GM13977 (cell line): ENCODE measurements at regions not wholly inside any gene's neighbourhood (a gene's known extent, or its start where the extent isn't known, plus 50 kb on each side); places are given as distances from the start of the nearest gene placed in this dataset.

Source experiments
- DNase-seq: peaks from one replicate; pipeline ENCODE4 v3.0.0; 2012; ENCODE audit warnings: low spot score
- in situ Hi-C: fragments of 300-500 bp; cut with MboI; formaldehyde crosslinking; loops from one replicate; pipeline ENCODE4 v1.12.0; 2022; ENCODE audit warnings: low sequenced_read_pairs, low pct_unique_long_range_greater_than_20kb, mixed read lengths, inconsistent platforms; ENCODE audit not compliant: unreplicated experiment
- TF ChIP-seq, protein P1 (sequence below): IDR thresholded peaks from 2 replicates; pipeline ENCODE4 v1.5.1; 2012; ENCODE audit warnings: mild to moderate bottlenecking, control low read depth; ENCODE audit not compliant: insufficient read depth; ENCODE audit errors: extremely low read depth, missing control alignments

- no peak for DNase-seq
- TF ChIP-seq, protein P1, sequence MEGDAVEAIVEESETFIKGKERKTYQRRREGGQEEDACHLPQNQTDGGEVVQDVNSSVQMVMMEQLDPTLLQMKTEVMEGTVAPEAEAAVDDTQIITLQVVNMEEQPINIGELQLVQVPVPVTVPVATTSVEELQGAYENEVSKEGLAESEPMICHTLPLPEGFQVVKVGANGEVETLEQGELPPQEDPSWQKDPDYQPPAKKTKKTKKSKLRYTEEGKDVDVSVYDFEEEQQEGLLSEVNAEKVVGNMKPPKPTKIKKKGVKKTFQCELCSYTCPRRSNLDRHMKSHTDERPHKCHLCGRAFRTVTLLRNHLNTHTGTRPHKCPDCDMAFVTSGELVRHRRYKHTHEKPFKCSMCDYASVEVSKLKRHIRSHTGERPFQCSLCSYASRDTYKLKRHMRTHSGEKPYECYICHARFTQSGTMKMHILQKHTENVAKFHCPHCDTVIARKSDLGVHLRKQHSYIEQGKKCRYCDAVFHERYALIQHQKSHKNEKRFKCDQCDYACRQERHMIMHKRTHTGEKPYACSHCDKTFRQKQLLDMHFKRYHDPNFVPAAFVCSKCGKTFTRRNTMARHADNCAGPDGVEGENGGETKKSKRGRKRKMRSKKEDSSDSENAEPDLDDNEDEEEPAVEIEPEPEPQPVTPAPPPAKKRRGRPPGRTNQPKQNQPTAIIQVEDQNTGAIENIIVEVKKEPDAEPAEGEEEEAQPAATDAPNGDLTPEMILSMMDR: no peak
- in situ Hi-C loops: no loop called here
These were observed 201.0 kb upstream of the GBE1 start for GRCh38 chr3:81962396-81962795.

GRCh38 chr3:81958972-81959640 lies 197.7 kb upstream of the GBE1 start:
- no peak for DNase-seq
- in situ Hi-C loops: no loop called here
- TF ChIP-seq, protein P1: no peak

DNA sequence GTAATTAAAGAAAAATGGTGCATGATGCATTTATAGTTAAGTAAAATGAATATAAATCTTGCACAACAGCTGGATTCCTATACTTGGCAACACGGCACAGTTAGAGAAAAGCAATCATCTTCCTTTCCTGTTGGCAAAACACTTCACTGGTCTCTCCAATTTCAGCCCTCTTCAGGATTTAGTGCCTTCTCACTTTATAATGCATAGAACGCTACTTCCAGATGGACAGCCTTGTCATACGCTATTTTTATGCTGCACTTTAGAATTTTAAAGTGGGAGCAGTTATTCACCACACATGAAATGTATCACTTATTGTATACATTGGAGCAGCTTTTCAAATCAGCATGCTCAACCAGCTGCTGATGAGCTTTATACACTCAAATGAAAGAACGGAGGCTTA lies 194.4 kb upstream of the GBE1 start:
- DNase-seq: no peak
- TF ChIP-seq, protein P1: no peak
- in situ Hi-C loops: no loop called here

DNA sequence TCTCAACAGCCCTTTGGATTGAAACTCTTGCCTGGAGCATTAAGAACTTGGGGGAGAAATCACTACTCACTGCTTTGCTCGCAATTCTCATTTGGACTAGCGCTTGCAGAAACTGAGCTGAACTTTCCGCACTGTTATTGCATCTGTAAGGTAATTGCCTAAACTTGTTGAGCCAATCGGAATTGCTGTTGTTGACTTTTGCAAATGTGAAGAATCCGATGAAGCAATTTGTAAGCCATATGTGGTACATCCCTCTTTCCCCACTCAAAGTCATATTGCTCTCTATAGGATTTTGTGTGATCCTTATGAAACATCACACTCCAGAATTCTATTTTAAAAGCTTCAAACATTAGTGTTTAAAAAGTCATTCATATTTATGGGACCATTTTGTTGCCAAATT lies 191.7 kb upstream of the GBE1 start:
- in situ Hi-C loops: no loop called here
- no peak for DNase-seq
- TF ChIP-seq, protein P1: no peak

DNA sequence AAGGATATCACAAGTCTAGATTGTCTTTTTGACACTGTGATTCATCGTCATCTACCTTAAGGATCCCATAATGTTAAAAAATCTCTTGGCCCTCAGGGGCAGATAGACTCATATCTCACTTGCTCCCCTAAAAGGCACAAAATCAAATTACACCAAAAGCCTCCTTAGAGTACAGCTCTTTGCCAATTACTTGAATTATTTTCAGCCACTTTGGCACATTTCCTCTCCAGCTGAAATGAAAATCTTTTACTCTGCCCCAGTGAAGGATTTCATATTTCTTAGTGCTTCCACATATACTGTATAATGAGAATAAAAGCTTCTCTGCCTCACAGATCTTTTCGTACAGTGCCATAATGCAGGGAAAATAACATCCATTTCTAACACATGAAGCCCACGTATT lies 190.7 kb upstream of the GBE1 start:
- TF ChIP-seq, protein P1: no peak
- no peak for DNase-seq
- in situ Hi-C loops: no loop called here

DNA sequence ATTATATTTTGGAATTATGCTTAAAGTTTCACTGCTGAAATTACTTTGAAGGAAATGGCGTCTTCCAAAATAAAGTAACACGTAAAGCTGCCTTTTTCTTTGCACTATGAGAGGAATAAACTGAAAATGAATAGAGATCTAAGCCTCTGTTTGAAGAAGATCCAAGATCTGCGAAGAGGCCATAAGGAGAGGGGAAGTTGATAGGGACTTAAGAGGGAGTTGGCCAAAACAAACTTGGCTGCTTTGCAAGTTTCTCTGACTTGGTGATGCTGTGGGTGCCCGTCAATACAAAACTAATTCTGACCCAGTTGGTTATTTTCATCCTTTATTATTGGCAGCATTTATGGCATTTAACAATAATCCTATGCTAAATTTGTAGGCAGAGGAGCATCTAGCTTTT lies 190.2 kb upstream of the GBE1 start:
- in situ Hi-C loops: no loop called here
- TF ChIP-seq, protein P1: no peak
- no peak for DNase-seq

DNA sequence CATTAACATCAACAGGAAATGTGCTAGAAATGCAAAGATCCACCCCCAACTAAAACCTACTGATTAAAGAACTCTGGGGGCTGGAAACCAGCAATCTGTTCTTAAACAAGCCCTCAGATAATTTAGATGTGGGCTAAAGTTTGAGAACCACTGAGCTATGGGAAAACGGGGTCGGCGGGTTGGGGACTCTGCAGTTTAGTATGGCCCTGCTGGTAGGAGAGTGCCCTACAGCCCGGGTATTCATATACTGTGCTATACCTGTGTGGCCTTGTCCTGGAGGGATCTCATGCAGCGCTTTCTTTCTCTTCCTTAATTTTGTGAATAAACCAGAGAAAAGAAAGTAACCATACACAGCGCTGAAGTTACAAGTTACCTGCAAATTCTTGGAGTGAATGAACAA lies 189.7 kb upstream of the GBE1 start:
- no peak for DNase-seq
- TF ChIP-seq, protein P1: no peak
- in situ Hi-C loops: no loop called here
